ENCODE measurements at regions not wholly inside any gene's neighbourhood (a gene's known extent, or its start where the extent isn't known, plus 50 kb on each side); places are given as distances from the start of the nearest gene placed in this dataset.

DNA sequence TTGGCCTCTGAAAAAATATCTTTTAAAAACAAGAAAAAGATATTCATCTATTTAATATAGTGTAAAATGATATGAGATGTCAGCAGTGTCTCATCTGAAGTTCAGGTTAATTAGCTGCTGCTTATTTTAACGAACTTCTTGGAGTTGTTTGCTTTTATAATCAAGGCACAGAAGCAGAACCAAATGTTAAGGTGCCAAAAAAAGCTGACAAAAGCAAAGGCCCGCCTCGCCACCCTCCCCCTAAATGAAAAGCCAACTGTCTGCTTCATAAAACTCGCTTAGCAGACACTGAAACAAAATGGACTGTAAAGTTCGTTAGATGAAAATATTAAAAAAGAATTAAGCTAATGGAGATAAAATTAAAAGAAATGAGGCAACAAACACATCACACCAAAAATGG is 562.6 kb downstream of the ZEB2 start:
- Mint-ChIP-seq H3K9me3 (peaks cover 0 to 4% (median 0%) of the 10 kb centered on the region in 7 donors), H3K27me3 (ENCODE audit: low read depth in 3 of 3) (no peaks in the 10 kb centered on the region), H3K4me3 (no peak overlapping the region), H3K4me1 (no peaks in the 10 kb centered on the region), H3K36me3 (peaks cover 2 to 3% of the 10 kb centered on the region in 2 donors), H3K27ac (no peak overlapping the region)
- no peaks in the 10 kb centered on the region for H3K79me2 ChIP-seq (ENCODE audit: insufficient read depth, low read length)
- TF ChIP-seq, protein P1, sequence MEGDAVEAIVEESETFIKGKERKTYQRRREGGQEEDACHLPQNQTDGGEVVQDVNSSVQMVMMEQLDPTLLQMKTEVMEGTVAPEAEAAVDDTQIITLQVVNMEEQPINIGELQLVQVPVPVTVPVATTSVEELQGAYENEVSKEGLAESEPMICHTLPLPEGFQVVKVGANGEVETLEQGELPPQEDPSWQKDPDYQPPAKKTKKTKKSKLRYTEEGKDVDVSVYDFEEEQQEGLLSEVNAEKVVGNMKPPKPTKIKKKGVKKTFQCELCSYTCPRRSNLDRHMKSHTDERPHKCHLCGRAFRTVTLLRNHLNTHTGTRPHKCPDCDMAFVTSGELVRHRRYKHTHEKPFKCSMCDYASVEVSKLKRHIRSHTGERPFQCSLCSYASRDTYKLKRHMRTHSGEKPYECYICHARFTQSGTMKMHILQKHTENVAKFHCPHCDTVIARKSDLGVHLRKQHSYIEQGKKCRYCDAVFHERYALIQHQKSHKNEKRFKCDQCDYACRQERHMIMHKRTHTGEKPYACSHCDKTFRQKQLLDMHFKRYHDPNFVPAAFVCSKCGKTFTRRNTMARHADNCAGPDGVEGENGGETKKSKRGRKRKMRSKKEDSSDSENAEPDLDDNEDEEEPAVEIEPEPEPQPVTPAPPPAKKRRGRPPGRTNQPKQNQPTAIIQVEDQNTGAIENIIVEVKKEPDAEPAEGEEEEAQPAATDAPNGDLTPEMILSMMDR (IDR thresholded peaks at IDR 0.05), result no peak
- no peak overlapping the region for H3K27ac ChIP-seq (ENCODE audit: low read depth in 1 of 2, low read length in 2 of 2)
- H3K4me1 ChIP-seq (ENCODE audit: control insufficient read depth in 1 of 2, insufficient read depth in 2 of 2, low read length in 2 of 2), result no peaks in the 10 kb centered on the region
- DNase-seq, result no peak
- intact Hi-C loops (cut with micrococcal nuclease), result no loop called here
- no peaks in the 10 kb centered on the region for H3K36me3 ChIP-seq (replicated peaks in 1 of 2; ENCODE audit: control insufficient read depth in 1 of 2, insufficient read depth in 2 of 2, low read length in 2 of 2)
- no peaks in the 10 kb centered on the region for H3K9me3 ChIP-seq (replicated peaks in 1 of 2; ENCODE audit: control insufficient read depth in 1 of 2, insufficient read depth in 1 of 2, low read length in 2 of 2)
- H3K4me2 ChIP-seq (replicated peaks; ENCODE audit: extremely low read depth, low read length, poor library complexity, severe bottlenecking), result no peak overlapping the region
- H2AFZ ChIP-seq (ENCODE audit: insufficient read depth, low read depth, low read length, poor library complexity, severe bottlenecking), result no peak overlapping the region
- H3K4me3 ChIP-seq (replicated peaks in 1 of 3; ENCODE audit: low read depth in 2 of 3, low read length in 3 of 3), result no peak overlapping the region
- no peaks in the 10 kb centered on the region for H3K27me3 ChIP-seq (ENCODE audit: control insufficient read depth in 2 of 2, insufficient read depth in 2 of 2, low read length in 2 of 2)
- no peak overlapping the region for H3K9ac ChIP-seq (ENCODE audit: insufficient read depth, low read length, poor library complexity, severe bottlenecking)
- 86% methylated on average over 1 of the region's 5 CpGs for WGBS (ENCODE audit: insufficient coverage)
- H4K20me1 ChIP-seq (ENCODE audit: insufficient read depth, low read length), result no peaks in the 10 kb centered on the region

DNA sequence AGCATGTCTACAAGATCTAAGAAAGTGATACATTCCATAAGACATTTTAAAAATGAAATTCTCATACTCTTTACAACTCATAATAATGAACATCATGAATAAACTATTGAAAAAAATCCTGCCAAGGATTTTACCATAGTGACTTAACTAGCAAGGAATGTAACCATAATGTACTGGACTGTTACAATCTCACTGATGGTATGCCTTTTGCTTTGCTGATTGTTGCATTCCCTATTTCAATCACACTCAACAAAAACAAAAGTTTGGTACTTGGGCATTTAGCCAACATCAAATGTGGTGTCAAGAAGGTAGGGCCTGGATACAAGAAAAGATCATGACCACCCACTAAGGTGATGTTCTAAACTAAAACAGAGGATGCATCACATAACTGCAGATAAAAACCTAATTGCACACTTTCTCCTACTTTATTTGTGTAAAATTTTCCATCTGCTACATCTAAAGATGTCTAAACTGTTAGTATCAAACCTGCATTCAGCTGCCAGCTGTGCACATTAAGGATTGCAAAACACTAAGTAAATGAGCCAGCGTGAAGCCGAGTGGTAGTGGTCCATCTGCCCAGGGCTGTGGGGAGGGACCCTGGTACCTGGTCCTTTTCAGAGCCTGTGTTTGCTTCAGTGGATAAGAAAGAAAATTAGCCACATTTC is 564.4 kb downstream of the ZEB2 start:
- Mint-ChIP-seq H3K4me3 (no peak overlapping the region), H3K27ac (no peak overlapping the region), H3K4me1 (no peaks in the 10 kb centered on the region), H3K9me3 (peaks cover 0 to 4% (median 0%) of the 10 kb centered on the region in 7 donors), H3K27me3 (ENCODE audit: low read depth in 3 of 3) (no peaks in the 10 kb centered on the region), H3K36me3 (peaks cover 1 to 3% of the 10 kb centered on the region in 2 donors)
- Histone ChIP-seq H2AFZ (ENCODE audit: insufficient read depth, low read depth, low read length, poor library complexity, severe bottlenecking) (no peak overlapping the region), H3K36me3 (replicated peaks in 1 of 2; ENCODE audit: control insufficient read depth in 1 of 2, insufficient read depth in 2 of 2, low read length in 2 of 2) (no peaks in the 10 kb centered on the region), H3K4me2 (replicated peaks; ENCODE audit: extremely low read depth, low read length, poor library complexity, severe bottlenecking) (no peak overlapping the region), H3K4me1 (ENCODE audit: control insufficient read depth in 1 of 2, insufficient read depth in 2 of 2, low read length in 2 of 2) (no peaks in the 10 kb centered on the region), H3K9ac (ENCODE audit: insufficient read depth, low read length, poor library complexity, severe bottlenecking) (no peak overlapping the region), H3K79me2 (ENCODE audit: insufficient read depth, low read length) (no peaks in the 10 kb centered on the region), H3K4me3 (replicated peaks in 1 of 3; ENCODE audit: low read depth in 2 of 3, low read length in 3 of 3) (no peak overlapping the region), H3K27me3 (ENCODE audit: control insufficient read depth in 2 of 2, insufficient read depth in 2 of 2, low read length in 2 of 2) (no peaks in the 10 kb centered on the region), H4K20me1 (ENCODE audit: insufficient read depth, low read length) (no peaks in the 10 kb centered on the region), H3K9me3 (replicated peaks in 1 of 2; ENCODE audit: control insufficient read depth in 1 of 2, insufficient read depth in 1 of 2, low read length in 2 of 2) (no peaks in the 10 kb centered on the region), H3K27ac (ENCODE audit: low read depth in 1 of 2, low read length in 2 of 2) (no peak overlapping the region)
- intact Hi-C loops (cut with micrococcal nuclease), result no loop called here
- DNase-seq, result no peak
- TF ChIP-seq, protein P1 (IDR thresholded peaks at IDR 0.05), result no peak
- no CpG with 5 or more reads among the region's 2 CpGs for WGBS (ENCODE audit: insufficient coverage)

Data from CD14-positive monocyte (primary cell).